ENCODE measurements at regions not wholly inside any gene's neighbourhood (a gene's known extent, or its start where the extent isn't known, plus 50 kb on each side); places are given as distances from the start of the nearest gene placed in this dataset.

DNA sequence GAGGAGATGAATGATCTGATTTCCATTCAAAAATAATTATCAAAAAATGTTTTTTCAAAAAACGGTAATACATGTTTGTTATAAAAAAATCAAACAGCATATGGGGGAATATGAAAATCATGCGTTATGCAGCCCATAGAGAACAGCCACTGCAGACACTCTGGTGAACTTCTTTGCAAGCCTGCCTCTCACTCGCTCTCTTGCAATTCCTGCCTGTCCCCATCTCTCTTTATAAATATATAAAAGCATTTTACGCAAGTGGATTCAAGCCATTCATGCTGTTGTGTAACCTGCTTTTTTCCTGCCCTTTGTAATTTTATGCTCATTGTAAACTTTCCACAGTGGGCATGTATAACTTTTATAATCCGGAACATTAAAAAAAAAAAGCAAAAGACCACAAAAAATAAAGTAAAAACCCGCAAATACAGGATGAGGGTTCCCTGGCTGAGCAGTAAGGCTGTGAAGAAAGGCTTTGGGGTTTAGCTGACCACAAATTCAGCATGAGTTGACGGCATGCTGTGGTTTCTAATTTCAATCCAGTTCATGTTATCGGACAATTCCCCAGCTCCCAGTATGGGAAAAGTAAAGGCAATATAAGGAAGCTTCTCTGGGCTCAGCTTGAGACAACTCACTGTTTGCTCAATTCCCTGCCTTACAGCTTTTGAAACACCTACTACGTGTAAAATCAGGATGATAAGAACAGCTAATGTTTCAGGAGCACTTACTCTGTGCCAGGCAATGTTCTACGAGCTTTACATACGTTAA, 52.8 kb upstream of the ZBTB40 start:
- H3K36me3 Mint-ChIP-seq (ENCODE audit: low read depth) = no peaks in the 10 kb centered on the region
- TF ChIP-seq, protein P1, sequence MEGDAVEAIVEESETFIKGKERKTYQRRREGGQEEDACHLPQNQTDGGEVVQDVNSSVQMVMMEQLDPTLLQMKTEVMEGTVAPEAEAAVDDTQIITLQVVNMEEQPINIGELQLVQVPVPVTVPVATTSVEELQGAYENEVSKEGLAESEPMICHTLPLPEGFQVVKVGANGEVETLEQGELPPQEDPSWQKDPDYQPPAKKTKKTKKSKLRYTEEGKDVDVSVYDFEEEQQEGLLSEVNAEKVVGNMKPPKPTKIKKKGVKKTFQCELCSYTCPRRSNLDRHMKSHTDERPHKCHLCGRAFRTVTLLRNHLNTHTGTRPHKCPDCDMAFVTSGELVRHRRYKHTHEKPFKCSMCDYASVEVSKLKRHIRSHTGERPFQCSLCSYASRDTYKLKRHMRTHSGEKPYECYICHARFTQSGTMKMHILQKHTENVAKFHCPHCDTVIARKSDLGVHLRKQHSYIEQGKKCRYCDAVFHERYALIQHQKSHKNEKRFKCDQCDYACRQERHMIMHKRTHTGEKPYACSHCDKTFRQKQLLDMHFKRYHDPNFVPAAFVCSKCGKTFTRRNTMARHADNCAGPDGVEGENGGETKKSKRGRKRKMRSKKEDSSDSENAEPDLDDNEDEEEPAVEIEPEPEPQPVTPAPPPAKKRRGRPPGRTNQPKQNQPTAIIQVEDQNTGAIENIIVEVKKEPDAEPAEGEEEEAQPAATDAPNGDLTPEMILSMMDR (IDR thresholded peaks at IDR 0.05) = no peak
- H3K4me1 Mint-ChIP-seq = no peaks in the 10 kb centered on the region
- H3K27ac Mint-ChIP-seq = no peak overlapping the region
- DNase-seq = no peak
- no peaks in the 10 kb centered on the region for H3K9me3 Mint-ChIP-seq
- H3K27me3 Mint-ChIP-seq (ENCODE audit: low read depth, poor library complexity) = peaks cover 80% of the 10 kb centered on the region
- no peak overlapping the region for H3K4me3 Mint-ChIP-seq

DNA sequence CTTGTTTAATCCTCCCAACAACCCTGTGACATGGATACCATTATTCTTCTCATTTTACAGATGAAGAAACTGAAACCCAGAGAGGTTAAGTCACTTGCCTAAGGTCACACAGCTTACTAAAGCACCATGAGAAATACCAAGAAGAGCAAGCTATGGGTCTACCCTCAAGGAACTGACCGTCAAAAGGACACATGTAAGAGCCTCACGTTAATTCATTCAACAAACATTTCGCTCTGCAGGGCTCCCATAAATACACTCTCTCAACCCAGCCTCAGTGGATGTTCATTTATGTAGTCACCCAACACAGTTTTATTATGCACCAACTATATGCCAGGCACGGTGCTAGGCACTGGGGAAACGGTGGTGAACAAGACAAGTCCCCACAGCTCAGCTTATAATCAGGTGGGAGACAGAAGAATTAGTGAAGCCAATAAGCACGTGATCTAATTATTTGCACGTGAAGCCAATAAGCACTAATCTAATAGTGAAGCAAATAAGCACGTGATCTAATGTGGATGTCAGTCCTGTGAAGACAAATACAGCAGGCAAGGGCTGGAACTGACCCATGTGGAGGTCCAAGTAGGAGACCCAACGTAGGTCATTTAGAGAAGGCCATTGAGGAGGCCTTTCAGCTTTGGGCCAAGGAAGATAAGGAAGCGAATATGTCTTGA, 52.1 kb upstream of the ZBTB40 start:
- peaks cover 80% of the 10 kb centered on the region for H3K27me3 Mint-ChIP-seq (ENCODE audit: low read depth, poor library complexity)
- TF ChIP-seq, protein P1 (IDR thresholded peaks at IDR 0.05) = no peak
- no peak overlapping the region for H3K4me3 Mint-ChIP-seq
- no peaks in the 10 kb centered on the region for H3K4me1 Mint-ChIP-seq
- H3K9me3 Mint-ChIP-seq = no peaks in the 10 kb centered on the region
- no peaks in the 10 kb centered on the region for H3K36me3 Mint-ChIP-seq (ENCODE audit: low read depth)
- H3K27ac Mint-ChIP-seq = no peak overlapping the region
- no peak for DNase-seq

Measured in nephron progenitor cell (in vitro differentiated cells).